Transverse colon (tissue), 4 donors: ENCODE measurements at regions not wholly inside any gene's neighbourhood (a gene's known extent, or its start where the extent isn't known, plus 50 kb on each side); places are given as distances from the start of the nearest gene placed in this dataset.

Experiments used
- DNase-seq: peaks from one replicate; pipeline ENCODE4 v3.0.0-alpha.2; 2019
- H3K27ac ChIP-seq, 4 donors: fragments of 200-600 bp; sonication (generic); 2 replicates each; pipeline ENCODE4 v1.5.1; 2016 to 2018; ENCODE audit warnings: inconsistent platforms in 4 of 4
- H3K27me3 ChIP-seq: fragments of 200-600 bp; sonication (generic); 2 replicates; pipeline ENCODE4 v1.5.1; 2017; ENCODE audit warnings: inconsistent platforms
- H3K36me3 ChIP-seq, 4 donors: fragments of 200-600 bp; sonication (generic); 2 replicates each; pipeline ENCODE4 v1.5.1; 2017 to 2019; ENCODE audit warnings: inconsistent platforms in 4 of 4
- H3K4me1 ChIP-seq, 4 donors: fragments of 200-600 bp; sonication (generic); 2 replicates each; pipeline ENCODE4 v1.5.1; 2017 to 2020; ENCODE audit warnings: inconsistent platforms in 4 of 4
- H3K4me3 ChIP-seq, 4 donors: fragments of 200-600 bp; sonication (generic); 1 replicate in 1 of 4; 2 replicates in 3 of 4; pipeline versions ENCODE4 v1.5.1 to v1.6.1; 2017 to 2019; ENCODE audit warnings: inconsistent platforms in 4 of 4
- H3K9me3 ChIP-seq, 2 donors: fragments of 200-600 bp; sonication (generic); 2 replicates each; pipeline ENCODE4 v1.5.1; 2017 to 2019; ENCODE audit warnings: inconsistent platforms in 2 of 2
- CTCF ChIP-seq, 5 experiments: fragments of 200-600 bp in 3 of 5; fragments of 450-650 bp in 2 of 5; sonication (generic) in 3 of 5; IDR thresholded peaks; 1 replicate in 2 of 5; 2 replicates in 3 of 5; pipeline ENCODE4 v1.5.1; 2016 to 2017; ENCODE audit warnings: antibody characterized with exemption in 5 of 5, inconsistent platforms in 3 of 5, mild to moderate bottlenecking in 2 of 5, moderate library complexity in 1 of 5
- EP300 ChIP-seq: sonication (generic); formaldehyde crosslinking; IDR thresholded peaks from one replicate; pipeline ENCODE4 v1.6.1; 2017; ENCODE audit warnings: antibody characterized with exemption, low read depth
- POLR2A ChIP-seq: fragments of 450-650 bp; IDR thresholded peaks from one replicate; pipeline ENCODE4 v1.6.1; 2016; ENCODE audit warnings: antibody characterized with exemption, mild to moderate bottlenecking, moderate library complexity
- POLR2AphosphoS5 ChIP-seq, 3 donors: sonication (generic); formaldehyde crosslinking; IDR thresholded peaks; one replicate each; pipeline ENCODE4 v1.6.1; 2016; ENCODE audit warnings: antibody characterized with exemption in 3 of 3
- WGBS, 2 donors: methylation state at CpG; one replicate each; pipeline ENCODE4 v1.1.5; 2018; ENCODE audit warnings: low coverage in 1 of 2; 5-methylcytosine and 5-hydroxymethylcytosine counted together
- in situ Hi-C, 4 donors: fragments of 200-750 bp; cut with MboI; loops; one replicate each; pipeline versions ENCODE4 v1.15.0 to v1.15.1; 2017; ENCODE audit warnings: low sequenced_read_pairs in 3 of 4, low pct_ligation_motif_present in 1 of 4, low pct_unique_long_range_greater_than_20kb in 1 of 4
- intact Hi-C: fragments of 100-400 bp; cut with DNase I; formaldehyde crosslinking; loops from one replicate; pipeline ENCODE4 v1.15.1; 2023; ENCODE audit warnings: low total_unique reads

GRCh38 chr3:176430244-176431037 is 766.8 kb downstream of the TBL1XR1 start:
- H3K4me3 ChIP-seq = no peak overlapping the region
- no peaks in the 10 kb centered on the region for H3K9me3 ChIP-seq
- no peak for TF ChIP-seq POLR2AphosphoS5 (IDR thresholded peaks at IDR 0.05)
- peak; percentile 31 to 47 (median 37) for TF ChIP-seq CTCF (IDR thresholded peaks at IDR 0.05)
- no peak for TF ChIP-seq POLR2A
- no peak for DNase-seq
- H3K4me1 ChIP-seq = no peaks in the 10 kb centered on the region
- WGBS, 2 donors = 44 to 49% methylated on average over 2 of the region's 2 CpGs
- intact Hi-C loops = no loop called here
- no peaks in the 10 kb centered on the region for H3K27me3 ChIP-seq
- H3K36me3 ChIP-seq = no peaks in the 10 kb centered on the region
- in situ Hi-C loops = no loop called here
- no peak overlapping the region for H3K27ac ChIP-seq

GRCh38 chr3:176428552-176428951 is 768.7 kb downstream of the TBL1XR1 start:
- TF ChIP-seq CTCF (IDR thresholded peaks at IDR 0.05) (no peak), EP300 (no peak), POLR2A (no peak), POLR2AphosphoS5 (IDR thresholded peaks at IDR 0.05) (no peak)
- Histone ChIP-seq H3K36me3 (no peaks in the 10 kb centered on the region), H3K4me1 (no peaks in the 10 kb centered on the region), H3K9me3 (no peaks in the 10 kb centered on the region), H3K27me3 (no peaks in the 10 kb centered on the region), H3K27ac (no peak overlapping the region), H3K4me3 (no peak overlapping the region)
- WGBS, 2 donors = 62 to 92% methylated on average over 1 to 4 of the region's 4 CpGs
- in situ Hi-C loops (no loop called here), intact Hi-C loops (no loop called here)
- no peak for DNase-seq

DNA sequence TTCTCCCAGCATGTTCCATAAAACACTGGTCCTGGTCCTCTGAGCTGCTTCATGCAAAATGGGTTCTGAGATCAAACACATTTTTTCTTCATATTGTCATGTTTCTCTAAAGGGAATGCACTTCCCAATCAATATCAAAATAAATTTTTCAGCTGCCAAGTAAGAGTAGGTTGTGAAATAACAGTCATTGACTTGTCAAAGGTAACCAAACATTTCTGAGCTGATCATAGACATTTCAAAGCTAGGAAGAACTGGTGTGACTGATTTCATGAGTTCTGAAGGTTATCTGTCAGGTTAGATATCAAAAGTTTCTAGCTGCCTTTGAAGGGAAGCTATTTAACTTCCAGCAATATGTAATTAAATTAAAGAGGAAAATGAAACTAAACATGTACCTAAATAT is 770.9 kb downstream of the TBL1XR1 start:
- Histone ChIP-seq H3K27ac (no peak overlapping the region), H3K27me3 (no peaks in the 10 kb centered on the region), H3K4me3 (no peak overlapping the region), H3K9me3 (no peaks in the 10 kb centered on the region), H3K36me3 (no peaks in the 10 kb centered on the region), H3K4me1 (no peaks in the 10 kb centered on the region)
- TF ChIP-seq POLR2AphosphoS5 (IDR thresholded peaks at IDR 0.05) = no peak
- TF ChIP-seq EP300 = no peak
- TF ChIP-seq CTCF (IDR thresholded peaks at IDR 0.05) = no peak
- TF ChIP-seq POLR2A = no peak
- no peak for DNase-seq
- in situ Hi-C loops = no loop called here
- intact Hi-C loops = no loop called here

- no peak for DNase-seq
- in situ Hi-C loops = no loop called here
- Histone ChIP-seq H3K27me3 (no peaks in the 10 kb centered on the region), H3K27ac (no peak overlapping the region), H3K4me3 (no peak overlapping the region), H3K4me1 (no peaks in the 10 kb centered on the region), H3K36me3 (no peaks in the 10 kb centered on the region), H3K9me3 (no peaks in the 10 kb centered on the region)
- WGBS, 2 donors = 77% methylated on average over 3 of the region's 3 CpGs; no CpG with 5 or more reads in 1 of the 2 donors
- intact Hi-C loops = no loop called here
- TF ChIP-seq EP300 = no peak
- no peak for TF ChIP-seq POLR2AphosphoS5 (IDR thresholded peaks at IDR 0.05)
- no peak for TF ChIP-seq CTCF (IDR thresholded peaks at IDR 0.05)
- TF ChIP-seq POLR2A = no peak
These were observed 780.4 kb downstream of the TBL1XR1 start for GRCh38 chr3:176416870-176417269.
